GM18520 (cell line): ENCODE measurements at regions not wholly inside any gene's neighbourhood (a gene's known extent, or its start where the extent isn't known, plus 50 kb on each side); places are given as distances from the start of the nearest gene placed in this dataset.

ENCODE experiments used
- ATAC-seq: cut with Tn5 transposase; IDR thresholded peaks from one replicate; pipeline ENCODE4 v1.9.1; 2021; ENCODE audit not compliant: unreplicated experiment

- ATAC-seq, result peak; percentile 52
These were observed 842.8 kb upstream of the NDST4 start for GRCh38 chr4:115956054-115956796.

GRCh38 chr4:115950806-115951205 is 837.4 kb upstream of the NDST4 start:
- ATAC-seq, result no peak

GRCh38 chr4:115949974-115950743 is 836.7 kb upstream of the NDST4 start:
- ATAC-seq, result peak; percentile 92

GRCh38 chr4:115945026-115945425 is 831.6 kb upstream of the NDST4 start:
- no peak for ATAC-seq

- no peak for ATAC-seq
These were observed 830.9 kb upstream of the NDST4 start for GRCh38 chr4:115944146-115944905.

- no peak for ATAC-seq
These were observed 825.5 kb upstream of the NDST4 start for GRCh38 chr4:115938764-115939443.

- ATAC-seq, result no peak
These were observed 816.0 kb upstream of the NDST4 start for GRCh38 chr4:115929373-115929772.

- ATAC-seq, result no peak
These were observed 814.0 kb upstream of the NDST4 start for GRCh38 chr4:115927382-115927781.

- peak; percentile 54 for ATAC-seq
These were observed 809.7 kb upstream of the NDST4 start for GRCh38 chr4:115923152-115923551.

- ATAC-seq, result no peak
These were observed 807.2 kb upstream of the NDST4 start for GRCh38 chr4:115920637-115921036.

- no peak for ATAC-seq
These were observed 804.7 kb upstream of the NDST4 start for GRCh38 chr4:115918149-115918548.

GRCh38 chr4:115906428-115906827 is 793.0 kb upstream of the NDST4 start:
- ATAC-seq, result no peak

- ATAC-seq, result no peak
These were observed 770.4 kb upstream of the NDST4 start for GRCh38 chr4:115883847-115884246.

- ATAC-seq, result no peak
These were observed 769.8 kb upstream of the NDST4 start for GRCh38 chr4:115883231-115883630.

- no peak for ATAC-seq
These were observed 759.6 kb upstream of the NDST4 start for GRCh38 chr4:115873048-115873447.

GRCh38 chr4:115871596-115871995 is 758.2 kb upstream of the NDST4 start:
- ATAC-seq, result no peak

- no peak for ATAC-seq
These were observed 753.0 kb upstream of the NDST4 start for GRCh38 chr4:115866364-115866896.

GRCh38 chr4:115865736-115866135 is 752.3 kb upstream of the NDST4 start:
- ATAC-seq, result no peak

GRCh38 chr4:115852767-115853091 is 739.3 kb upstream of the NDST4 start:
- no peak for ATAC-seq

GRCh38 chr4:115851918-115852766 is 738.7 kb upstream of the NDST4 start:
- ATAC-seq, result no peak
